GM19372 (cell line): ENCODE measurements at regions not wholly inside any gene's neighbourhood (a gene's known extent, or its start where the extent isn't known, plus 50 kb on each side); places are given as distances from the start of the nearest gene placed in this dataset.
"Not testable (repeated sequence)": the region's sequence is repeated elsewhere in the genome, so short reads cannot be mapped to it uniquely, and the experiment has no call there.

ENCODE experiments used
- ATAC-seq: cut with Tn5 transposase; IDR thresholded peaks from one replicate; pipeline ENCODE4 v1.9.1; 2021; ENCODE audit warnings: mild to moderate bottlenecking, low read depth, moderate library complexity; ENCODE audit not compliant: unreplicated experiment

GRCh38 chr4:123623611-123624010, 227.0 kb downstream of the SPRY1 start:
- ATAC-seq: no peak

- no peak for ATAC-seq
Measured at GRCh38 chr4:123624959-123625358, 228.4 kb downstream of the SPRY1 start.

GRCh38 chr4:123628288-123628687, 231.7 kb downstream of the SPRY1 start:
- no peak for ATAC-seq

GRCh38 chr4:123631786-123632692, 235.4 kb downstream of the SPRY1 start:
- ATAC-seq: no peak

- ATAC-seq: no peak
Measured at GRCh38 chr4:123632693-123633030, 236.1 kb downstream of the SPRY1 start.

- ATAC-seq: no peak
Measured at GRCh38 chr4:123638834-123639233, 242.2 kb downstream of the SPRY1 start.

GRCh38 chr4:123640271-123640670, 243.7 kb downstream of the SPRY1 start:
- no peak for ATAC-seq

- no peak for ATAC-seq
Measured at GRCh38 chr4:123640824-123641223, 244.2 kb downstream of the SPRY1 start.

- no peak for ATAC-seq
Measured at GRCh38 chr4:123643691-123644090, 247.1 kb downstream of the SPRY1 start.

GRCh38 chr4:123649250-123649644, 252.7 kb downstream of the SPRY1 start:
- ATAC-seq: peak; percentile 67

GRCh38 chr4:123649645-123650391, 253.2 kb downstream of the SPRY1 start:
- ATAC-seq: peak; percentile 31

GRCh38 chr4:123651066-123651465, 254.5 kb downstream of the SPRY1 start:
- ATAC-seq: no peak

GRCh38 chr4:123651536-123652180, 255.1 kb downstream of the SPRY1 start:
- ATAC-seq: no peak

- ATAC-seq: no peak
Measured at GRCh38 chr4:123652476-123652875, 255.9 kb downstream of the SPRY1 start.

GRCh38 chr4:123653236-123653635, 256.6 kb downstream of the SPRY1 start:
- ATAC-seq: no peak

GRCh38 chr4:123656746-123657294, 260.2 kb downstream of the SPRY1 start:
- ATAC-seq: not testable (repeated sequence)

GRCh38 chr4:123657606-123658005, 261.0 kb downstream of the SPRY1 start:
- not testable (repeated sequence) for ATAC-seq

GRCh38 chr4:123659262-123659661, 262.7 kb downstream of the SPRY1 start:
- no peak for ATAC-seq

GRCh38 chr4:123659730-123660129, 263.1 kb downstream of the SPRY1 start:
- ATAC-seq: peak; percentile 53

- ATAC-seq: no peak
Measured at GRCh38 chr4:123661080-123661737, 264.6 kb downstream of the SPRY1 start.
